ENCODE measurements at regions not wholly inside any gene's neighbourhood (a gene's known extent, or its start where the extent isn't known, plus 50 kb on each side); places are given as distances from the start of the nearest gene placed in this dataset.

- no peak for DNase-seq (ENCODE audit: low read depth in 1 of 2, low spot score in 1 of 2)
Observed at GRCh38 chr11:127376301-127376700, 375.7 kb upstream of the KIRREL3 start.

- no peak for DNase-seq (ENCODE audit: low read depth in 1 of 2, low spot score in 1 of 2)
Observed at GRCh38 chr11:127369356-127369755, 368.8 kb upstream of the KIRREL3 start.

- DNase-seq (ENCODE audit: low read depth in 1 of 2, low spot score in 1 of 2): no peak
Observed at GRCh38 chr11:127362754-127363308, 362.3 kb upstream of the KIRREL3 start.

- DNase-seq (ENCODE audit: low read depth in 1 of 2, low spot score in 1 of 2): no peak
Observed at GRCh38 chr11:127358160-127358559, 357.6 kb upstream of the KIRREL3 start.

GRCh38 chr11:127350476-127350875, 349.9 kb upstream of the KIRREL3 start:
- no peak for DNase-seq (ENCODE audit: low read depth in 1 of 2, low spot score in 1 of 2)

GRCh38 chr11:127345819-127346459, 345.4 kb upstream of the KIRREL3 start:
- peak in 1 of 2 donors; percentile 0 for DNase-seq (ENCODE audit: low read depth in 1 of 2, low spot score in 1 of 2)

- DNase-seq (ENCODE audit: low read depth in 1 of 2, low spot score in 1 of 2): no peak
Observed at GRCh38 chr11:127340438-127340837, 339.9 kb upstream of the KIRREL3 start.

GRCh38 chr11:127339376-127339775, 338.8 kb upstream of the KIRREL3 start:
- no peak for DNase-seq (ENCODE audit: low read depth in 1 of 2, low spot score in 1 of 2)

GRCh38 chr11:127338380-127339259, 338.1 kb upstream of the KIRREL3 start:
- DNase-seq (ENCODE audit: low read depth in 1 of 2, low spot score in 1 of 2): no peak

GRCh38 chr11:127334466-127334865, 333.9 kb upstream of the KIRREL3 start:
- no peak for DNase-seq (ENCODE audit: low read depth in 1 of 2, low spot score in 1 of 2)

GRCh38 chr11:127332896-127333295, 332.3 kb upstream of the KIRREL3 start:
- no peak for DNase-seq (ENCODE audit: low read depth in 1 of 2, low spot score in 1 of 2)

- no peak for DNase-seq (ENCODE audit: low read depth in 1 of 2, low spot score in 1 of 2)
Observed at GRCh38 chr11:127330044-127330443, 329.5 kb upstream of the KIRREL3 start.

GRCh38 chr11:127308291-127308690, 307.7 kb upstream of the KIRREL3 start:
- no peak for DNase-seq (ENCODE audit: low read depth in 1 of 2, low spot score in 1 of 2)

- DNase-seq (ENCODE audit: low read depth in 1 of 2, low spot score in 1 of 2): no peak
Observed at GRCh38 chr11:127307700-127308099, 307.1 kb upstream of the KIRREL3 start.

GRCh38 chr11:127304634-127305033, 304.1 kb upstream of the KIRREL3 start:
- DNase-seq (ENCODE audit: low read depth in 1 of 2, low spot score in 1 of 2): no peak

- DNase-seq (ENCODE audit: low read depth in 1 of 2, low spot score in 1 of 2): no peak
Observed at GRCh38 chr11:127288926-127289325, 288.4 kb upstream of the KIRREL3 start.

- DNase-seq (ENCODE audit: low read depth in 1 of 2, low spot score in 1 of 2): no peak
Observed at GRCh38 chr11:127281534-127281933, 281.0 kb upstream of the KIRREL3 start.

- DNase-seq (ENCODE audit: low read depth in 1 of 2, low spot score in 1 of 2): no peak
Observed at GRCh38 chr11:127275774-127276173, 275.2 kb upstream of the KIRREL3 start.

GRCh38 chr11:127274328-127274676, 273.7 kb upstream of the KIRREL3 start:
- no peak for DNase-seq (ENCODE audit: low read depth in 1 of 2, low spot score in 1 of 2)

- no peak for DNase-seq (ENCODE audit: low read depth in 1 of 2, low spot score in 1 of 2)
Observed at GRCh38 chr11:127273593-127274327, 273.2 kb upstream of the KIRREL3 start.

GRCh38 chr11:127270851-127271250, 270.3 kb upstream of the KIRREL3 start:
- DNase-seq (ENCODE audit: low read depth in 1 of 2, low spot score in 1 of 2): no peak

- DNase-seq (ENCODE audit: low read depth in 1 of 2, low spot score in 1 of 2): no peak
Observed at GRCh38 chr11:127269911-127270310, 269.3 kb upstream of the KIRREL3 start.

All from stimulated activated CD4-positive, alpha-beta T cell treated with anti-CD3 and anti-CD28 coated beads, Interleukin-15, amount 100 ng/mL, for 1 hour (primary cell).